ENCODE measurements at regions not wholly inside any gene's neighbourhood (a gene's known extent, or its start where the extent isn't known, plus 50 kb on each side); places are given as distances from the start of the nearest gene placed in this dataset.

GRCh38 chr2:198782734-198783133 is 675.0 kb downstream of the SATB2 start:
- no peak for DNase-seq

- DNase-seq: no peak
These were observed 680.9 kb downstream of the SATB2 start for GRCh38 chr2:198776616-198777406.

GRCh38 chr2:198775737-198776136 is 682.0 kb downstream of the SATB2 start:
- no peak for DNase-seq

GRCh38 chr2:198774576-198774975 is 683.2 kb downstream of the SATB2 start:
- no peak for DNase-seq

- DNase-seq: no peak
These were observed 690.0 kb downstream of the SATB2 start for GRCh38 chr2:198767694-198768093.

GRCh38 chr2:198763793-198764192 is 693.9 kb downstream of the SATB2 start:
- DNase-seq: no peak

- no peak for DNase-seq
These were observed 695.3 kb downstream of the SATB2 start for GRCh38 chr2:198762441-198762840.

GRCh38 chr2:198757069-198757468 is 700.7 kb downstream of the SATB2 start:
- no peak for DNase-seq

GRCh38 chr2:198756166-198756565 is 701.6 kb downstream of the SATB2 start:
- DNase-seq: no peak

- no peak for DNase-seq
These were observed 704.6 kb downstream of the SATB2 start for GRCh38 chr2:198753101-198753500.

- DNase-seq: no peak
These were observed 708.4 kb downstream of the SATB2 start for GRCh38 chr2:198749364-198749763.

GRCh38 chr2:198731842-198732399 is 725.8 kb downstream of the SATB2 start:
- no peak for DNase-seq

- DNase-seq: no peak
These were observed 737.5 kb downstream of the SATB2 start for GRCh38 chr2:198720266-198720665.

GRCh38 chr2:198717451-198717850 is 740.3 kb downstream of the SATB2 start:
- no peak for DNase-seq

GRCh38 chr2:198715302-198715835 is 742.4 kb downstream of the SATB2 start:
- DNase-seq: no peak

GRCh38 chr2:198712485-198712884 is 745.3 kb downstream of the SATB2 start:
- DNase-seq: no peak

GRCh38 chr2:198711484-198711883 is 746.3 kb downstream of the SATB2 start:
- DNase-seq: no peak

GRCh38 chr2:198710562-198710961 is 747.2 kb downstream of the SATB2 start:
- no peak for DNase-seq

GRCh38 chr2:198706476-198707082 is 751.2 kb downstream of the SATB2 start:
- DNase-seq: no peak

GRCh38 chr2:198703281-198703680 is 754.5 kb downstream of the SATB2 start:
- no peak for DNase-seq

GRCh38 chr2:198702796-198703195 is 754.9 kb downstream of the SATB2 start:
- no peak for DNase-seq

GRCh38 chr2:198701481-198701880 is 756.3 kb downstream of the SATB2 start:
- DNase-seq: no peak

GRCh38 chr2:198700319-198700718 is 757.4 kb downstream of the SATB2 start:
- DNase-seq: no peak

GRCh38 chr2:198698230-198698629 is 759.5 kb downstream of the SATB2 start:
- no peak for DNase-seq
